Glomerular visceral epithelial cell (primary cell): ENCODE measurements at regions not wholly inside any gene's neighbourhood (a gene's known extent, or its start where the extent isn't known, plus 50 kb on each side); places are given as distances from the start of the nearest gene placed in this dataset.

Source experiments
- DNase-seq: peaks from one replicate; pipeline ENCODE4 v3.0.0-alpha.2; 2016; ENCODE audit errors: extremely low spot score

- DNase-seq = no peak
These were observed 636.6 kb downstream of the MID1IP1 start for GRCh38 chrX:39437670-39438441.

GRCh38 chrX:39438603-39439602 lies 637.6 kb downstream of the MID1IP1 start:
- no peak for DNase-seq

GRCh38 chrX:39439906-39440798 lies 638.9 kb downstream of the MID1IP1 start:
- no peak for DNase-seq

- DNase-seq = no peak
These were observed 639.6 kb downstream of the MID1IP1 start for GRCh38 chrX:39440799-39441284.

GRCh38 chrX:39442332-39442731 lies 641.1 kb downstream of the MID1IP1 start:
- peak; percentile 24 for DNase-seq

- DNase-seq = peak; percentile 1
These were observed 642.0 kb downstream of the MID1IP1 start for GRCh38 chrX:39443240-39443639.

GRCh38 chrX:39445336-39445735 lies 644.1 kb downstream of the MID1IP1 start:
- DNase-seq = no peak

- DNase-seq = no peak
These were observed 648.1 kb downstream of the MID1IP1 start for GRCh38 chrX:39449352-39449751.

GRCh38 chrX:39450234-39450977 lies 647.4 kb downstream of the BCOR start:
- DNase-seq = no peak

- no peak for DNase-seq
These were observed 646.7 kb downstream of the BCOR start for GRCh38 chrX:39451046-39451445.

- DNase-seq = no peak
These were observed 645.4 kb downstream of the BCOR start for GRCh38 chrX:39452401-39452800.

- DNase-seq = no peak
These were observed 643.7 kb downstream of the BCOR start for GRCh38 chrX:39453889-39454621.

- DNase-seq = no peak
These were observed 640.7 kb downstream of the BCOR start for GRCh38 chrX:39456894-39457604.

- DNase-seq = no peak
These were observed 639.0 kb downstream of the BCOR start for GRCh38 chrX:39458779-39459178.

- no peak for DNase-seq
These were observed 638.6 kb downstream of the BCOR start for GRCh38 chrX:39459204-39459603.

- DNase-seq = no peak
These were observed 637.8 kb downstream of the BCOR start for GRCh38 chrX:39459952-39460351.

- DNase-seq = no peak
These were observed 637.3 kb downstream of the BCOR start for GRCh38 chrX:39460499-39460898.

- no peak for DNase-seq
These were observed 634.9 kb downstream of the BCOR start for GRCh38 chrX:39462835-39463234.

GRCh38 chrX:39464253-39464652 lies 633.5 kb downstream of the BCOR start:
- no peak for DNase-seq
